NCI-H146 (cell line): ENCODE measurements at regions not wholly inside any gene's neighbourhood (a gene's known extent, or its start where the extent isn't known, plus 50 kb on each side); places are given as distances from the start of the nearest gene placed in this dataset.

Experiments
- DNase-seq: peaks from one replicate; lab custom pipeline; 2025; lab: John Stamatoyannopoulos, UW

DNA sequence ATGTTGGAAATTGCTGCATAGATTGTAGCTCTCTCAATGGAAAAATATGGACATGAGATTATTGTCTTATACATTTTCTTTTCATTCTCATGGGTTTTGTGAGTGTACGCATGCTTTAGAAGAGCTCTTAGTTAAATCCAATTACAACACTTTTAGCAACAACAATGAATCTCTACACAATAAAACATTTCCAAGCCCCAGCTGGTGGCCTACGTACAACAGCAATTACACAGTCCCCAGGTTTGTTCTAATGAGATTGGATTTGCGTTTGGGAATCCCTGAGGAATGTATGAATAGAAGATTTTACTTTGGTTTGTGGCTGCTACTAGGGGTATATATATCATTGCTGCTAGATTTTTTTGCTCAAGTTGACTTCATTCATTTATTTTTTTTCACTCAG lies 98.6 kb downstream of the FHDC1 start:
- no peak for DNase-seq

DNA sequence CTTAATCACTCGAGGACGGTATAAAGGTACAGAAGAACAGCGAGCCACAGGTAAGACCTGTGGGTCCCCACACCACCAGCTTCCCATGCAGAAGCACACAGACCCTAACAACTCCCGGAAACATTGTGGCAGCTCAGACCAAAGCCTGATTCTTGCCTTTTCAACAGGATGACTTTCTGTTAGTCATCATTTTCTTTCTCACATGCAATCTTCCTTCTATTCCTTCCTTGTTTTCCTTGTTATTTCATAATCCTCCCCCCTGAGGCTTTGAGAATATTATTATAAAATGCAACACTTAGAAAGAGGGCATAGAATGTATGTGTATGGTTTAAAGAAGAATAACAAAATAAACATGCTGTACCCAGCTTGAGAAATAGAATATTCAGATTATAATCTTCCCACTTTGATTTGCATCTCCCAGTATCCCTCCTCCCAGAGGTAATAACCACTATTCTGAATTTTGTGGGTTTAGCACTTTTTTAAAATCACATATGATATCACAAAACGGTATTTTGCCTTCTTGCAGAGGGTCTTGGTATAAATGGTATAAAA lies 100.9 kb downstream of the FHDC1 start:
- DNase-seq, result no peak

- DNase-seq, result peak; percentile 63
Measured at GRCh38 chr4:153038623-153039311, 102.6 kb downstream of the FHDC1 start.

DNA sequence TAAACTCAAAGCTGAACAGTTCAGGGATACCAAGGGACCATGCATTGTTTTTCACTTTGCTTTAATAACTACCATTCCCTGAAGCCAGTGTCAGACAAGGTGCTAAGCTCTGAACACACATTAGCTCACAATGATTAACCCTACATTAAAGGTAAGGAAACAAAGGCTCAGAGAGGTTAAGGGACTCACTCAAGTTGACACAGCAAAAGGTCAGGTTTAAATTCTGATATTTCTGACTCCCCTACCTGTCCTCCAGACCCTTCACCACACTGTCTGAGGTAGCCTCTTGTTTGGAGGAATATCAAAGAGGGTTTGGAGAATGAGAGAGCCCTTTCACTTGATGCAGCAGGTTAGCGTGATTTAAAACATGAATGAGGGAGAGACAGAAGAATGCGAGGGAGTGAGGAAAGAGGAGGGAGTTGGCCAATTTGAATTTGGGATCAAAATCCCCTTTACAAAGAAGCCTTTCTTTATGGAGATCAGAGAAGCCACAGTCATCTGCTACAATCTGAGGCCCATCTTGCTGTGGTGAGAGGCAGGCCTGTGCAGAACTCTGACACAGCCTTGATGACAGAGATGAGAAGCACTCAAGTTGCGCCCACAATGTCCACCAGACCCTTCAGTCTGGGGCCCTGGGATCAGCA lies 103.5 kb downstream of the FHDC1 start:
- no peak for DNase-seq

DNA sequence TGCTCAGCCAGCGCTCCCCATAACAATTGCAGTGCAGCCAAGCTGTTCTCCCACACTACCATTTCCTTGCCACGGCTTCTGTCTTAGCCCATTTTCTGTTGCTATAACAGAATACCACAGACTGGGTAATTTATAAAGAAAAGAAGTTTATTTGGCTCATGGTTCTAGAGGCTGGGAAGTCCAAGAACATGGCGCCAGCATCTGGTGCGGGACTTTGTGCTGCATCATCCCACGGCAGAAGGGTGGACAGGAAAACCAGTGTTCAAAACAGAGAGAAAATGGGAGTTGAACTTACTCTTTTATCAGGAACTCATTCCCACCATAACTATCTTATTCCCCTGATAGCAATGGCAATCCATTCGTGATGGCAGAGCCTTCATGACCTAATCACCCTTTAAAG lies 104.6 kb downstream of the FHDC1 start:
- no peak for DNase-seq

DNA sequence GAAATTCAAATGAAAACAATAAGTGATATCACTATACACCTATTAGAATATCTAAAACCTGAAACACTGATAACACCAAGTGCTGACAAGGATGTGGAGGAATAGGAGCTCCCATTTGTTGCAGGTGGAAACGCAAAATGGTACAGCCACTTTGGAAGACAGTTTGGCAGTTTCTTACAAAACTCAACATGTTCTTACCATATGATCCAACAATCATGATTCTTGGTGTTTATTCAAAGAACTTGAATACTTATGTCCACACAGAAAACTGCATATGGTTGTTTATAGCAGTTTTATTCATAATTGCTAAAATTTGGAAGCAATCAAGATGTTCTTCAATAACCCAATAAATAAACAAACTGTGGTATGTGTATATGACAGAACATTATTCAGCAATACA lies 107.9 kb downstream of the FHDC1 start:
- DNase-seq, result no peak

DNA sequence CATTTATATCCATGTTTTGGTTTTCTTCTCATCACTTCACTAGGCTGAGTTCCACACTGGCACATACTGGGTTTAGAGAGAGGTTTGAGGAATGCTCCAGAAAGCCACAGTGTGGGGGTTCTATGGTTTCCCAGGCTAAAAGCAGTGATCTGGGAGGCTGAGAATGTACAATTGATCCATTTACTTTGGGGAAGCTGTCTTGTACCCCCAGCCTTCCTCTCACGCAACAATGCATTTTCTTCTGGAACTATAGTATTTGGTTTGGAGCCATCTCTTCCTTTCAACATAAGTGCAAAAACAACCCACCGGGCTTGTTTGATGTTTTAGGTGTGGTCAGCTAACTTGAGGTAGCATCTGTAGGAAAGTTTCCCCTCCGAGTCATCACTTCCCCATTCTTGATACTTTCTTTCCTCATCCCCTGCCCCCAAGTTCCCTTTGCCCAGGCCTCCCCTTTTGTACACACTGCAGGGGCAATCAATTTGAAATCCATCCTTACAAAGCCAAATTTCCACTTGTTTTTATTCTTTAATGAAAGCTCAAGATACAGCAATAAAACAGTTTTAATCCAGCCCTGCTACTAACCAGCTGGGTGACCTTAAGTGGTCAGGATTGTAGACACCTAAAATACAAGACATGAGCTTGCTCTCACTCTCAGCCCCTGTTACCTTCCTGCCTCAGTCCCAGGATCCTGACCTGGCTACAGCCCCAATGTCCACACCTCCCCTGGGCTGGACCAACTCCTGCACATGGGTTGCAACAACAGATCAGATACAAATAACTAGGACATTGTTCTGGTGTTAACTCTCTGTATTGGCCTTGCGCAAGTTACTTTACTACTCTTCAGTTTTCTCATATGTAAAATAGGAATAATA lies 109.2 kb downstream of the FHDC1 start:
- no peak for DNase-seq

DNA sequence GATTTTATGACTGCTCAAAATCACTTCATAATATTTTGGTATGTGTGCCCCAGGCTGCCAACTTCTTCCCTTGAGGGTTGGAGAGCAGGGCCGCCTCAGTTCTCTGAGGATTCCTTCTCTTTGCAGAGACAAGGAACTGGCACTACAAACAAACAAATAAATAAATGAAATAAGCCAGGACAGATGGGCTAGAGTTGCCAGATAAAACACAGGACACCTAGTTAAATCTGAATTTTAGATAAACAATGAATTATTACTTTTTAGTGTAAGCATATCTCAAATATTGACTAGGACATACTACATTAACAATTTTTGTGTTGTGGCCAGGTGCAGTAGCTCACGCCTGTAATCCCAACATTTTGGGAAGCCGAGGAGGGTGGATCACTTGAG lies 122.5 kb downstream of the FHDC1 start:
- no peak for DNase-seq

DNA sequence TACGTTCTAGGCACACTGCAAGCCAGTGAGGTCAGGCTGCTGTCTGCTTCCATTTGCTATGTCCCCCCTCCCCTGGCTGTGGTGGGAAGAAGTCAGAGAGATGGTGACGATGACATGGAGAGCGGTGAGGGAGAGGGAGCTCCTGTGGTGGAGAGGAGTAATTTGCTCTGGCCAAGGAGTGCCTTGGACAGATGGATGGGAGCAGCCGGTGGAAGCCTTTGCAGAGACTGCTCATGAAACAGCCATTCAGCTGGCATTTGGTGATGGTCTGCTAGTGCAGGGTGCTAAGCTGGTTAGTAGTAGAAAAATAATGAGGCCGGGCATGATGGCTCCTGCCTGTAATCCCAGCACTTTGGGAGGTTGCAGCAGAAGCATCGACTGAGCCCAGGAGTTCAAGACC lies 124.1 kb downstream of the FHDC1 start:
- no peak for DNase-seq

- DNase-seq, result no peak
Measured at GRCh38 chr4:153061971-153062370, 125.8 kb downstream of the FHDC1 start.

DNA sequence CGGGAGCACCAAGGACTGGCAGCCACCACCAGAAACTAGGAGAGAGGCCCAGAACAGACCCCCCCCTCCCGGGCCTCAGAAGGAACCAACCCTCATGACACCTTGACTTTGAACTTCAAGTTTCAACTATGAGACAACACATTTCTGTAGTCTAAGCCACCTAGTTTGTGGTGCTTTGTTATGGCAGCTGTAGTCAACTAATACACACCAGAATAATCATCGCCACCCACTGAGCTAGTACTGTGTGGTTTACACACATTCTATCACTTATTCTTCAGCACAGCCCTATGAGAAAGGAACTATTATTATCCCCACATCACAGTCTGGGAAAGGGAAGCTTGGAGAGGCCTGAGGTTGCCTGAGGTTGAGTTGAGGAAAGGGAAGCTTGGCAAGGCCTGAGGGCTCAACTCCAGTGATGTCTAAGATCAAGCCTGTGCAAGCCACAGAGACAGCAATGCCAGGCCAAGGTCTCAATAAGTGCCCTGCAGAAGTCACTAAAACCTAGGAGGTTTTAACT lies 126.6 kb downstream of the FHDC1 start:
- no peak for DNase-seq

DNA sequence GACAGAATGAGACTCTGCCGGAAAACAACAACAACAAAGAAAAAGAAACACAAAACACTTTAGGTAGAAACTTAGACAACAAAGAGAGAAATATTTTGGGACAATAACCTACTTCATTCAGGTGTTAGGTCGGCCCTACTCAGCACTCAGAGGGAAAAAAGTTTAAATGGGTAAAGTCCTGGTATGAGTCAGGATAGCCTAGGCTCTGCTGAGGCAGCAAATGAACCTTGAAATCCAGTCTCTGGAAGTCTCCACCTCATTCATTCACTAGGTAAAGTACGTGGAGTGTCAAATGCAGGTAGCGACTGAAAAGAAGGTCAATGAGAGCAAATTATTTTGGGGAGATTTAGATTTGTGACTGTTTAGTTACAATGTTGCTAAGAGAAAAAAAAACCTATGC lies 127.4 kb downstream of the FHDC1 start:
- DNase-seq, result no peak

DNA sequence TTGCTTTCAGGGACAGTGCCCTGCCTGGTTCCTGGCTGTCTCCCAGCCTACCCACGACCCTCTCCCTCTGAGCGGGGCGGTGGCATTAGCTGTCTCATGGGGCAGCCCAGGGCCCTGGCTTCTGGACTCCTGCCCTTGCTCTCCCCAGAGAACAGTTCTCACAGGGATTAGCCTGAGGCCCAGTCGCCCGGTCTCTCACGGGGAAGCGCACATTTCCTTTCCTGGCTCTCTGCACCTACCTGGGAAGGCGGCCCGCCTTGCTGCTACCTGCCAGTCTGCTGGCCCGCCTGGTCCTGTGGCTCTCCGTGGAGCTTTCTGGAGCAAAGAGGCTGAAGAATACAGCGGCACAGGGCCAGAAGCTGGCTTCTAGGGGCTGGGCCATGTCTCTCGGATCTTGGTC lies 128.4 kb downstream of the FHDC1 start:
- no peak for DNase-seq

- DNase-seq, result no peak
Measured at GRCh38 chr4:153065276-153065675, 129.2 kb downstream of the FHDC1 start.

- DNase-seq, result no peak
Measured at GRCh38 chr4:153067376-153067775, 131.3 kb downstream of the FHDC1 start.

- no peak for DNase-seq
Measured at GRCh38 chr4:153068751-153069150, 132.6 kb downstream of the FHDC1 start.

GRCh38 chr4:153071958-153072598 lies 132.2 kb upstream of the TRIM2 start:
- DNase-seq, result no peak

- no peak for DNase-seq
Measured at GRCh38 chr4:153072661-153073060, 131.6 kb upstream of the TRIM2 start.

- no peak for DNase-seq
Measured at GRCh38 chr4:153074486-153074885, 129.8 kb upstream of the TRIM2 start.

- DNase-seq, result no peak
Measured at GRCh38 chr4:153074936-153075630, 129.2 kb upstream of the TRIM2 start.

DNA sequence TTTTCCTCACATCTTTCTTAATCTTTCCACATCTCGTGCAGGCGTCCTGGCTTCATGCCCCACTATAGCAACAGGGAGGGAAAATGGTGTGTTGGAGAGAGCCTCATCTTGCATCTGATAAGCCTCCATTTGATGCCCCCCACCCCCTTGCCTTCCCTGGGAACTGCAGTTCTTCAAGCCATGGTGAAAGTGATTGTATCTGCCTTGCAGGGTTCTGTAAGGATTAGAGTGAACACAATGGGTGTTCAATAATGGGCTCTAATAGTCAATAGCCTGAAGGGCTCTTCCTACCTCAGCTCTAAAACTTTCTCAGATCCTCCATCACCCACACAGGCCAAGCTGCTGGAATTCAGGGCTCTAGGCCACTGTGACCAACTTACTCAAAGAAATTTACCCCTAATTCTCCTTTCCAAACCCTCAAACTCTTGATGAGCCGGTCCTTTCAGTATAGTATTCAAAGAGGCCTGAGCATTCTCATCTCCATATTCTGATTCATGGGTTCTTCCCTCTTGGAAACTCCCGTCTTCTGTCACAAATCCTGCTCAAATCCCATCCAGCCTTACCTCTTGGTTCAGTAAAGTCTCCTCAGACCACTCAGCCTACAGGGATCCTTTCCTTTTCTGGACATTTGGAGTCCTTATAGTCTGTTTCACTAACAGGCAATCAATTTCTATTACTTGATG lies 128.3 kb upstream of the TRIM2 start:
- no peak for DNase-seq
